ENCODE measurements at regions not wholly inside any gene's neighbourhood (a gene's known extent, or its start where the extent isn't known, plus 50 kb on each side); places are given as distances from the start of the nearest gene placed in this dataset.
"Not testable (repeated sequence)": the region's sequence is repeated elsewhere in the genome, so short reads cannot be mapped to it uniquely, and the experiment has no call there.

- Mint-ChIP-seq H3K9me3 (ENCODE audit: low read depth) (no peaks in the 10 kb centered on the region), H3K27ac (no peak overlapping the region), H3K36me3 (no peaks in the 10 kb centered on the region), H3K4me1 (ENCODE audit: low read depth) (no peaks in the 10 kb centered on the region), H3K4me3 (no peak overlapping the region), H3K27me3 (no peaks in the 10 kb centered on the region)
These were observed 76.0 kb upstream of the PIP5K1B start for GRCh38 chr9:68629042-68629441.

GRCh38 chr9:68631811-68632210 is 73.2 kb upstream of the PIP5K1B start:
- no peaks in the 10 kb centered on the region for H3K36me3 Mint-ChIP-seq
- H3K27me3 Mint-ChIP-seq, result peaks cover 2% of the 10 kb centered on the region
- H3K9me3 Mint-ChIP-seq (ENCODE audit: low read depth), result no peaks in the 10 kb centered on the region
- no peaks in the 10 kb centered on the region for H3K4me1 Mint-ChIP-seq (ENCODE audit: low read depth)
- H3K4me3 Mint-ChIP-seq, result no peak overlapping the region
- H3K27ac Mint-ChIP-seq, result no peak overlapping the region

- Mint-ChIP-seq H3K4me1 (ENCODE audit: low read depth) (no peaks in the 10 kb centered on the region), H3K4me3 (no peak overlapping the region), H3K36me3 (no peaks in the 10 kb centered on the region), H3K27me3 (peaks cover 5% of the 10 kb centered on the region), H3K27ac (no peak overlapping the region), H3K9me3 (ENCODE audit: low read depth) (no peaks in the 10 kb centered on the region)
These were observed 68.0 kb upstream of the PIP5K1B start for GRCh38 chr9:68637020-68637419.

GRCh38 chr9:68639261-68639660 is 65.8 kb upstream of the PIP5K1B start:
- H3K36me3 Mint-ChIP-seq; H3K4me3 Mint-ChIP-seq; H3K9me3 Mint-ChIP-seq (ENCODE audit: low read depth); H3K27me3 Mint-ChIP-seq; H3K4me1 Mint-ChIP-seq (ENCODE audit: low read depth); H3K27ac Mint-ChIP-seq: not testable (repeated sequence)

GRCh38 chr9:68640421-68641089 is 64.5 kb upstream of the PIP5K1B start:
- Mint-ChIP-seq H3K4me3 (no peak overlapping the region), H3K9me3 (ENCODE audit: low read depth) (no peaks in the 10 kb centered on the region), H3K4me1 (ENCODE audit: low read depth) (no peaks in the 10 kb centered on the region), H3K36me3 (no peaks in the 10 kb centered on the region), H3K27ac (no peak overlapping the region), H3K27me3 (peaks cover 10% of the 10 kb centered on the region)

- Mint-ChIP-seq H3K36me3 (no peaks in the 10 kb centered on the region), H3K27me3 (peaks cover 4% of the 10 kb centered on the region), H3K9me3 (ENCODE audit: low read depth) (no peaks in the 10 kb centered on the region), H3K27ac (no peak overlapping the region), H3K4me3 (no peak overlapping the region), H3K4me1 (ENCODE audit: low read depth) (no peaks in the 10 kb centered on the region)
These were observed 60.9 kb upstream of the PIP5K1B start for GRCh38 chr9:68643901-68644809.

- H3K4me3 Mint-ChIP-seq, result no peak overlapping the region
- H3K27ac Mint-ChIP-seq, result no peak overlapping the region
- no peaks in the 10 kb centered on the region for H3K4me1 Mint-ChIP-seq (ENCODE audit: low read depth)
- peaks cover 4% of the 10 kb centered on the region for H3K27me3 Mint-ChIP-seq
- no peaks in the 10 kb centered on the region for H3K9me3 Mint-ChIP-seq (ENCODE audit: low read depth)
- no peaks in the 10 kb centered on the region for H3K36me3 Mint-ChIP-seq
These were observed 60.2 kb upstream of the PIP5K1B start for GRCh38 chr9:68644831-68645230.

- Mint-ChIP-seq H3K4me3 (no peak overlapping the region), H3K27me3 (peaks cover 9% of the 10 kb centered on the region), H3K27ac (no peak overlapping the region), H3K36me3 (no peaks in the 10 kb centered on the region), H3K9me3 (ENCODE audit: low read depth) (no peaks in the 10 kb centered on the region), H3K4me1 (ENCODE audit: low read depth) (no peaks in the 10 kb centered on the region)
These were observed 56.9 kb upstream of the PIP5K1B start for GRCh38 chr9:68648164-68648563.

GRCh38 chr9:68648971-68649370 is 56.1 kb upstream of the PIP5K1B start:
- Mint-ChIP-seq H3K4me1 (ENCODE audit: low read depth) (peaks cover 2% of the 10 kb centered on the region), H3K27me3 (peaks cover 12% of the 10 kb centered on the region), H3K9me3 (ENCODE audit: low read depth) (no peaks in the 10 kb centered on the region), H3K4me3 (no peak overlapping the region), H3K36me3 (no peaks in the 10 kb centered on the region), H3K27ac (no peak overlapping the region)

- Mint-ChIP-seq H3K36me3 (no peaks in the 10 kb centered on the region), H3K4me3 (no peak overlapping the region), H3K27ac (peak overlapping the region; percentile 6), H3K4me1 (ENCODE audit: low read depth) (peaks cover 2% of the 10 kb centered on the region), H3K9me3 (ENCODE audit: low read depth) (no peaks in the 10 kb centered on the region), H3K27me3 (peaks cover 17% of the 10 kb centered on the region)
These were observed 53.7 kb upstream of the PIP5K1B start for GRCh38 chr9:68651280-68651893.

- no peak overlapping the region for H3K4me3 Mint-ChIP-seq
These were observed 51.9 kb upstream of the PIP5K1B start for GRCh38 chr9:68653141-68653595.

GRCh38 chr9:68654075-68654474 is 51.0 kb upstream of the PIP5K1B start:
- Mint-ChIP-seq H3K36me3 (no peaks in the 10 kb centered on the region), H3K9me3 (ENCODE audit: low read depth) (no peaks in the 10 kb centered on the region), H3K27ac (no peak overlapping the region), H3K27me3 (peaks cover 27% of the 10 kb centered on the region), H3K4me1 (ENCODE audit: low read depth) (peaks cover 2% of the 10 kb centered on the region), H3K4me3 (no peak overlapping the region)

More at GRCh38 chr9:68653141-68653595, 51.9 kb upstream of the PIP5K1B start:
- no peaks in the 10 kb centered on the region for H3K9me3 Mint-ChIP-seq (ENCODE audit: low read depth)
- H3K27me3 Mint-ChIP-seq, result peaks cover 23% of the 10 kb centered on the region
- peaks cover 2% of the 10 kb centered on the region for H3K4me1 Mint-ChIP-seq (ENCODE audit: low read depth)
- no peaks in the 10 kb centered on the region for H3K36me3 Mint-ChIP-seq
- peak overlapping the region; percentile 41 for H3K27ac Mint-ChIP-seq

Measured in activated naive CD8-positive, alpha-beta T cell (primary cell).